Panc1 (cell line): ENCODE measurements at regions not wholly inside any gene's neighbourhood (a gene's known extent, or its start where the extent isn't known, plus 50 kb on each side); places are given as distances from the start of the nearest gene placed in this dataset.

Experiments
- ATAC-seq: fragments of 200-7000 bp; cut with Tn5 transposase; 2 replicates; pipeline ENCODE4 v1.9.1; 2020; ENCODE audit warnings: mild to moderate bottlenecking, moderate library complexity
- BruUV-seq: library from RNA; stranded (reverse); fragments of 400-500 nt; replicated peaks from 2 replicates; lab custom pipeline; 2021; lab: Mats Ljungman, UMichigan
- CTCF ChIA-PET: fragments of 300-600 bp; sonication (Branson Sonifier 250); formaldehyde crosslinking; loops from one replicate; lab custom pipeline; 2022; ENCODE audit warnings: antibody characterized with exemption; lab: Charles Lee
- POLR2A ChIA-PET: fragments of 300-600 bp; sonication (Branson Sonifier 250); formaldehyde crosslinking; loops from one replicate; lab custom pipeline; 2022; ENCODE audit warnings: antibody characterized with exemption; lab: Charles Lee
- DNase-seq: peaks from one replicate; pipeline ENCODE4 v3.0.0-alpha.2; 2010; ENCODE audit warnings: low read depth, low spot score
- H3K27ac ChIP-seq: 2 replicates; pipeline ENCODE4 v1.5.1; 2011; ENCODE audit warnings: mild to moderate bottlenecking, low read length, inconsistent platforms
- H3K27me3 ChIP-seq: fragments of 200-500 bp; sonication (Bioruptor generic); 2 replicates; pipeline ENCODE4 v1.6.0; 2014; ENCODE audit warnings: low read length, inconsistent platforms; ENCODE audit not compliant: control insufficient read depth, insufficient read depth
- H3K36me3 ChIP-seq: fragments of 200-500 bp; sonication (Bioruptor generic); 2 replicates; pipeline ENCODE4 v1.5.1; 2014; ENCODE audit warnings: inconsistent platforms, mild to moderate bottlenecking, low read length, moderate library complexity; ENCODE audit not compliant: control insufficient read depth, insufficient read depth
- H3K4me1 ChIP-seq: 2 replicates; pipeline ENCODE4 v1.5.1; 2011; ENCODE audit warnings: inconsistent platforms, mild to moderate bottlenecking, low read length, moderate library complexity; ENCODE audit not compliant: control insufficient read depth, insufficient read depth
- H3K4me3 ChIP-seq, 2 experiments: 2 replicates each; pipeline ENCODE4 v1.5.1; 2011 to 2012; ENCODE audit warnings: low read depth in 2 of 2, low read length in 2 of 2, mild to moderate bottlenecking in 2 of 2, inconsistent platforms in 1 of 2, moderate library complexity in 1 of 2
- H3K9me3 ChIP-seq: fragments of 200-500 bp; sonication (Bioruptor generic); 2 replicates; pipeline ENCODE4 v1.5.1; 2014; ENCODE audit warnings: low read depth, mild to moderate bottlenecking, inconsistent platforms, low read length, moderate library complexity; ENCODE audit not compliant: control insufficient read depth, insufficient read depth
- POLR2AphosphoS5 ChIP-seq: IDR thresholded peaks from 2 replicates; pipeline ENCODE4 v1.6.1; 2012; ENCODE audit warnings: mild to moderate bottlenecking, low read depth, low read length, moderate library complexity
- REST ChIP-seq, 2 experiments: IDR thresholded peaks; 2 replicates each; pipeline ENCODE4 v1.6.1; 2011 to 2012; ENCODE audit warnings: low read depth in 2 of 2, control low read depth in 1 of 2, low read length in 1 of 2, mild to moderate bottlenecking in 1 of 2, moderate library complexity in 1 of 2; ENCODE audit not compliant: insufficient read depth in 1 of 2
- SIN3A ChIP-seq: IDR thresholded peaks from 2 replicates; pipeline ENCODE4 v1.6.1; 2012; ENCODE audit warnings: low read depth, mild to moderate bottlenecking, low read length, moderate library complexity, borderline replicate concordance; ENCODE audit not compliant: insufficient read depth
- TCF7L2 ChIP-seq: IDR thresholded peaks from 2 replicates; pipeline ENCODE4 v1.6.1; 2011; ENCODE audit warnings: mild to moderate bottlenecking, low read depth, low read length, inconsistent platforms
- in situ Hi-C: cut with HindIII; loops from 2 replicates; pipeline ENCODE4 v1.10.0; 2016; ENCODE audit warnings: low sequenced_read_pairs, low pct_unique_long_range_greater_than_20kb
- intact Hi-C: fragments of 100-400 bp; cut with micrococcal nuclease; formaldehyde crosslinking; loops from one replicate; pipeline ENCODE4 v1.10.0; 2022; ENCODE audit not compliant: unreplicated experiment
- TF ChIP-seq, protein P1 (sequence below): fragments of 450-650 bp; IDR thresholded peaks from 2 replicates; pipeline ENCODE4 v1.5.1; 2017; ENCODE audit warnings: mild to moderate bottlenecking

- no peak for DNase-seq
- CTCF ChIA-PET, result no interaction called here
- H3K27me3 ChIP-seq, result no peaks in the 10 kb centered on the region
- no peaks in the 10 kb centered on the region for H3K36me3 ChIP-seq
- TF ChIP-seq SIN3A (no peak), POLR2AphosphoS5 (no peak), TCF7L2 (no peak), REST (IDR thresholded peaks at IDR 0.05; ENCODE audit: insufficient read depth in 1 of 2, low read depth in 2 of 2, low read length in 1 of 2) (no peak)
- TF ChIP-seq, protein P1, sequence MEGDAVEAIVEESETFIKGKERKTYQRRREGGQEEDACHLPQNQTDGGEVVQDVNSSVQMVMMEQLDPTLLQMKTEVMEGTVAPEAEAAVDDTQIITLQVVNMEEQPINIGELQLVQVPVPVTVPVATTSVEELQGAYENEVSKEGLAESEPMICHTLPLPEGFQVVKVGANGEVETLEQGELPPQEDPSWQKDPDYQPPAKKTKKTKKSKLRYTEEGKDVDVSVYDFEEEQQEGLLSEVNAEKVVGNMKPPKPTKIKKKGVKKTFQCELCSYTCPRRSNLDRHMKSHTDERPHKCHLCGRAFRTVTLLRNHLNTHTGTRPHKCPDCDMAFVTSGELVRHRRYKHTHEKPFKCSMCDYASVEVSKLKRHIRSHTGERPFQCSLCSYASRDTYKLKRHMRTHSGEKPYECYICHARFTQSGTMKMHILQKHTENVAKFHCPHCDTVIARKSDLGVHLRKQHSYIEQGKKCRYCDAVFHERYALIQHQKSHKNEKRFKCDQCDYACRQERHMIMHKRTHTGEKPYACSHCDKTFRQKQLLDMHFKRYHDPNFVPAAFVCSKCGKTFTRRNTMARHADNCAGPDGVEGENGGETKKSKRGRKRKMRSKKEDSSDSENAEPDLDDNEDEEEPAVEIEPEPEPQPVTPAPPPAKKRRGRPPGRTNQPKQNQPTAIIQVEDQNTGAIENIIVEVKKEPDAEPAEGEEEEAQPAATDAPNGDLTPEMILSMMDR, result no peak
- POLR2A ChIA-PET, result interaction anchor here (0.5 to 0.6 kb wide), 2 partner anchors 45 to 158 kb away, joined by 4 to 16 read pairs; no protein-coding TSS in a partner anchor
- in situ Hi-C loops (no loop called here), intact Hi-C loops (no loop called here)
- BruUV-seq, result no TSS peak
- no peak for ATAC-seq
- H3K9me3 ChIP-seq, result peaks cover 6% of the 10 kb centered on the region; the same call in 1 of the 2 replicates
- H3K4me3 ChIP-seq, result no peak overlapping the region
- H3K27ac ChIP-seq, result no peak overlapping the region
- no peaks in the 10 kb centered on the region for H3K4me1 ChIP-seq
Measured at GRCh38 chr7:19248115-19248514, 102.9 kb upstream of the FERD3L start.

GRCh38 chr7:19247017-19247416 is 101.8 kb upstream of the FERD3L start:
- ATAC-seq (no peak), DNase-seq (no peak)
- in situ Hi-C loops, result no loop called here
- intact Hi-C loops, result no loop called here
- Histone ChIP-seq H3K27me3 (no peaks in the 10 kb centered on the region), H3K4me1 (no peaks in the 10 kb centered on the region), H3K36me3 (no peaks in the 10 kb centered on the region), H3K27ac (no peak overlapping the region), H3K4me3 (no peak overlapping the region), H3K9me3 (peaks cover 7% of the 10 kb centered on the region; the same call in 1 of the 2 replicates)
- TF ChIP-seq POLR2AphosphoS5 (no peak), SIN3A (no peak), TCF7L2 (no peak), REST (IDR thresholded peaks at IDR 0.05; ENCODE audit: insufficient read depth in 1 of 2, low read depth in 2 of 2, low read length in 1 of 2) (no peak)
- TF ChIP-seq, protein P1, result no peak
- BruUV-seq, result no TSS peak
- POLR2A ChIA-PET, result no interaction called here
- CTCF ChIA-PET, result no interaction called here
